ENCODE measurements at regions not wholly inside any gene's neighbourhood (a gene's known extent, or its start where the extent isn't known, plus 50 kb on each side); places are given as distances from the start of the nearest gene placed in this dataset.
"Not testable (repeated sequence)": the region's sequence is repeated elsewhere in the genome, so short reads cannot be mapped to it uniquely, and the experiment has no call there.

- DNase-seq, result no peak
Measured at GRCh38 chr13:28607187-28607955, 51.6 kb upstream of the POMP start.

DNA sequence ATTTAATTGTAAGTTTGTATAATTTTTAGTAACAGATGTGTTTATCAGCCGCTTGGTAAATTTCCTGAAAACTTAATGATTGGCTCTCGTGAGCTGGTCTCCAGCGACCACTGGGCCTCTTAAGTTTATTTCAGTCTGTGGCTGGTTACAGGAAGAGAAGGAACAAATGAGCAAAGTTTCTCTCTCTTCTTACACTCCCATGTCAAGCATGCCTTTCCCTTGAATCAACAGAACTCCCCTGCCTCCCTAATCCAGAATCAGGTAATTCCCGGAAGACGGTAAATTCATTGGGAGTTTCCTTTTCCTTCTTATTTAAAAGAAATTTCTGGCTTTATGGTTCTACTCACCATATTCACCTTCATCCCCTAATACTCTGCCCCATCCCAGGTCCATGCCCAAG is 52.5 kb upstream of the POMP start:
- DNase-seq, result no peak

DNA sequence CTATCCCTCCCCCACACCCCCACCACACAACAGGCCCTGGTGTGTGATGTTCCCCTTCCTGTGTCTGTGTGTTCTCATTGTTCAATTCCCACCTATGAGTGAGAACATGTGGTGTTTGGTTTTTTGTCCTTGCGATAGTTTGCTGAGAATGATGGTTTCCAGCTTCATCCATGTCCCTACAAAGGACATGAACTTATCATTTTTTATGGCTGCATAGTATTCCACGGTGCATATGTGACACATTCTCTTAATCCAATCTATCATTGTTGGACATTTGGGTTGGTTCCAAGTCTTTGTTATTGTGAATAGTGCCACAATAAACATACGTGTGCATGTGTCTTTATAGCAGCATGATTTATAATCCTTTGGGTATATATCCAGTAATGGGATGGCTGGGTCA is 53.8 kb upstream of the POMP start:
- not testable (repeated sequence) for DNase-seq

DNA sequence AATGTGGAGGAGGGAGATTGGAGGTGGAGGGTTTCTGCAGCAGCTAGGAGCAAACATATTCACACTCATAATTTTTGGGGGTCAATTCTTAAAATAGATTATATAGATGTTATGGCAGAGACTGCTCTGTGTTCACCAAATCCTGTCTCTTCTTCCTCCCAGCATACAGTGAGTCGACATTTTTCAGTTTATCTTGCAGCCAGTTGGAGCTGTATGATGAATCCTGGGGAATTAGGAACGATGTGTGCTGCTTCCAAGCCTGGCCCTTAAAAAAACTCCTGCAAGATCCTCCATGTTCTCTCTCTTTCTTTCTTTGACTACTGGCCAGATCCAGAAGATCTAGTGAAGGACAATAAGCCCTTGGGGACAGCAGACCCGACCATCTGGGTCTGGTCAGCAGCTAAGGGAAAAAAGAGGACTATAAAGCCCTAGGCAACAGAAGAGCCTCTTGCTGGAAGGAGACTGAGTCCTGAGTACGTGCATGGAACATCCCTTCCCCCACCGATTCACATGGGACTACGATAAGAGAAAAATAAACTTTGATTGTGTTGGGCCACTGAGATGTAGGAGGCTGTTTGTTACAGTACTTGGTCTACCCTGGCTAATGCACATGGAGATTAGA is 55.8 kb upstream of the POMP start:
- no peak for DNase-seq

- no peak for DNase-seq
Measured at GRCh38 chr13:28602580-28602979, 56.4 kb upstream of the POMP start.

- no peak for DNase-seq
Measured at GRCh38 chr13:28601581-28601980, 57.3 kb upstream of the POMP start.

DNA sequence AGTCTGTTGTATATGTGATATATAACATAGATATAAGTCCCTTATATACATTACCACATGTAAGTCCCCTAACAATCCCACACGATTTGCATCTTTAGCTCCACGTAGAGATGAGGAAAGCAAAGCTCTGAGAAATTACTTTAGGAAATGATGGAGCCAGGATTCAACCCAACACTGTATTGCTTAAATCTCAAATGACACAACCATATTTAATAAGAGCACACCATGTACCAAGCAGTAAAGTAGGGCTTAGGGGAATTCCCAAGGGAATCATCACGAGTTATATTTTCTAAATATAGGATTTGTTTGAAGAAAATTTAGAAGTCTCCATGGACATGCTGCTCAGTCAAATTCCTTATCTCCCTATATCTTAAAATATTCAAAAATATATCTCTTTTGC is 61.3 kb upstream of the POMP start:
- DNase-seq, result no peak

GRCh38 chr13:28590461-28590860 is 68.5 kb upstream of the POMP start:
- no peak for DNase-seq

DNA sequence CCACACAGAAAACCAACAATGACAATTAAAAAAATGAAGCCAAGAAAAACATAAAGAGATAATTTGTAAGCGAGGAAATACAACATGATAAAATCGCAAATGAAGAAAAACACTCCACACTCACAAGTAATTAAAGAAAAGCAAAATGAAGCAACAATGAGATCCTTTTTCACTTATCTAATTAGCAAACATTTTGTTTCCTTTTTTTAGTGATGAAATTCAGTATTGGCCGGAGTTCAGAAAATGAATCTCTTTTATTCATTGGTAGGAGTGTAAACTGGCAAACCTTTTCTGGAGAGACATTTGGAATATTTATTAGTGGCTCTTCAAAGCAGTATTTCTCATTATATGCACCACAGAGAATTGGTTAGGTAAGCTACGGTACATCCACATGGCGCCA is 70.6 kb upstream of the POMP start:
- no peak for DNase-seq

GRCh38 chr13:28587174-28587540 is 71.8 kb upstream of the POMP start:
- DNase-seq, result peak; percentile 1

DNA sequence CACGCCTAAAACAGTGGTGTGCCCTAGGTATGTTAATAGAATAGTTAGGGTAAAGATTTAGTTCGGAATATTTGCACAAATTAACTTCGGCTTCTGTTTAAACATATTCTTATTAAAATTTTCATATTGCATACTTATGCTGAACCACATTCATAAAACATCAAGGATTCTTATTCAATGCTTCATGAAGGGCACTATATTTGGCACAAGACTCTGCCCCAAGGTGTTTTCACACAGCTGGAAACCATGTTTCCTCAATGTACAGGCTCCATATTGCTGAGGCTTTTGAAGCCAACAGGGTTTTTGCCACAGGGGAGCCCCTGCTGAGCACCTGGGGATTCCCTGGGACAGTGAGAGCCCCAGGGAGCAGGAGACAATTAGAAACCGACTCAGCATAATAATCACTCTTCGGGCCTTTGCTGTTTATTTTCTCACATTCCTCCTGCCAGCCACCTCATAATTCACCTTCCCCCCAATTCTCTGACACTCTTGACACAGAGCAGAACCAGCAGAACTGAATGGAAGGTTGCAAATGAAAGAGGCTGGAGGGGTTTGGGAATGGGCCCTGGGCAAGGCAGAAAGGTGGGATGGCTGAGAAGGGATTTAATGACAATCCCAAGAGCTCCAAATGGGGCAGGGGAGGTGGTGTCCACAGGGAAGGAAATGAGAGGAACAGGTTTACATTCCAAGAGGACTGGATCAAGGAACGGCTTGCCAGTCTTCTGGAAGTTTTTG is 72.3 kb upstream of the POMP start:
- peak; percentile 56 for DNase-seq

GRCh38 chr13:28585561-28585960 is 73.4 kb upstream of the POMP start:
- DNase-seq, result no peak

GRCh38 chr13:28584873-28585381 is 74.0 kb upstream of the POMP start:
- DNase-seq, result peak; percentile 22

DNA sequence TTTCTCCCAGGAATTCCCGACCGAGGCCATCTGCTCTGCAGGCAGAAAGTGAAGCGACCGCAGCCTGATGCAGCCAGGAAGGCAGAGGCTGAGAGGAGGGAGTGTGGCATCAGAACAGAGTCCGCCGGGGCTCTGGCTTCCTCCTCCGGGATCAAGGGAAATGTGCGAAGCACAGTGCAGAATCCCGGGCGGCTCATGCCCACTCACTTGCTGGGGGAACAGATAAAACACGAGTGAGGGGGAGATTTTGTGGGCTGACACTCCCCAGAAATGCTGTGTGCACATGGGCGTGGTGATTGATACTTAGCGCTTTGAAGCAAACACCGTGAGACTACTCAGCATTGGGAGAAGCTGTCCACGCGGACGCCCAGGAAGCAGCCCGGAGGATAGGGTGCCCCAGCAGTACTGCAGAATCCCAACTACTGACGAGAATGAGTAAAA is 75.3 kb upstream of the POMP start:
- DNase-seq, result peak; percentile 55

DNA sequence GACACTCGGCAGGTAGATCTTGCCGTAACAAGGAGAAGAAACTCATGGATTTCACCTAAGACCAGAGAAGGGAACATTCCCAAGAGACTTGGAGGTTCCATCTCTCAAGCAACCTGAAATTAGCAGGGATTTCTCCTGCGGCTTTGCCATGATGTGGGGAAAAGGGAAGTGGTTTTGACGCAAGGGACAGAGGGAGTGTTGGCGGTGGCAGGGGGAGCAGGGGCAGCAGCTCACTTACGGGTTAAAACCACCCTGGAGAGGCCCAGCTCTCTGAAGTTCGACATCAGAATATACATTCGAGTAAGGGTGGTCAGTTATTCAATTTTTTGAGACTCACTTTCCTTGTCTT is 76.1 kb upstream of the POMP start:
- DNase-seq, result no peak

DNA sequence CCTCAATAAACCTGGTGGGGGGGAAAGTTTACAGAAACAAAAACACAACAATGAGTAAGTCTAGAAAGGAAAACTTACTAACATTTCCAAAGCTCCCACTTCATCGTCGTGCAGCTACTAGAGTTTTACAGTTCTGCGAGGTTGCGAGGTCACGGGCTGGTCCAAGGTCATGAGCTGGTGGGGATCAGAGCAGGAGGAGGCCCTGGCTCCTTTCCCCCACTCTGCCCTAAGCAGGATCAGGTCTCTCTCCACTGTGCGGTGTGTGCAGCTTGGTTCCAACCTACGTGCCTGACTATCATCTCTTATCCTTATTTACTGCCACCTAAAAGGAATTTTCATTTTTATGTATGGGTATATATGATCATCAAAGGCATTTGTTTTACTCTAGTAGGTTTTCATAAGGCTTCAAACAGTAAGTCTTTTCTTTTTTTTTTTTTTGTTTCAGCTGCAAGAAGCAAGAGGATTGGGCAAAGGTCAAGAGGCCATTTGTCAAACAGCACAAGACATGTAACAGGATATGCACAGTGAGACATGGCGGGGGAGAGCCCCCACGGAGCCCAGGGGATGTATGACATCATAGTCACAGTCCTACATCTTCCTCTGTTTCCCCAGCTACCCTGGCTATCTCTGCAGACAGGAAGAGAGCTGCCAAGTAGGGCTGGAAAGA is 76.6 kb upstream of the POMP start:
- DNase-seq, result peak; percentile 55

DNA sequence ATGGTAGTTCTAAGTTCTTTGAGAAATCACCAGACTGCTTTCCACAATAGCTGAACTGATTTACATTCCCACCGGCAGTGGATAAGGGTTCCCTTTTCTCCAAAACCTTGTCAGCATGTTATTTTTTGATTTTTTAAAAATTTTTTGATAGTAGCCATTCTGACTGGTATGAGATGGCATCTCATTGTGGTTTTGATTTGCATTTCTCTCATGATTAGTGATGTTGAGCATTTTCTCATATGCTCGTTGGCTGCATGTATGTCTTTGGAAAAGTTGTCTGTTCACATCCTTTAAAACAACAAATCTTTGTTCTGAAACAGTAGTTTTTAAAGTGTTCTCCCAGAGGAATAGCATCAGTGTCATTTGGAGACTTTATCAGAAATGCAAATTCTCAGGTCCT is 77.5 kb upstream of the POMP start:
- DNase-seq, result no peak

GRCh38 chr13:28579736-28580135 is 79.2 kb upstream of the POMP start:
- DNase-seq, result no peak

- DNase-seq, result peak; percentile 71
Measured at GRCh38 chr13:28579322-28579721, 79.6 kb upstream of the POMP start.

DNA sequence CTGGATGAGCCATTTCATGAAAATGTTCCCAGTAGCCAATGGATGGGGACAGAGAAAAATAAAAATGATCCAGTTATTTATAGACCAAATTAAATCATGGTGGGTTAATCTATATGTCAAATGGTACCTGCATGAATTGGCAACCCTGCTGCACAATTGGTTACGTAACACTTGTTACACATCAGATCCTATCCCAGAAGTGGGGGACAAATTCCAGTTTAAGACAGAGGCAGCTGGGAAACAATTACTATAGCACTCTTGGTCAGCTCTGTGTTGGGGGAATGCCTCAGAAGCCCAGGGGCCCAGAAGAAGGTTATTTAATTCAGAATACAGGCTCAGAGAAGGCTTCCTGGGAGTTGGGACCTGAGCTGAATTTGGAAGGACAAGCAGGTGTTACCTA is 81.1 kb upstream of the FLT1 start:
- DNase-seq, result no peak

GRCh38 chr13:28575200-28575599 is 80.3 kb upstream of the FLT1 start:
- no peak for DNase-seq

DNA sequence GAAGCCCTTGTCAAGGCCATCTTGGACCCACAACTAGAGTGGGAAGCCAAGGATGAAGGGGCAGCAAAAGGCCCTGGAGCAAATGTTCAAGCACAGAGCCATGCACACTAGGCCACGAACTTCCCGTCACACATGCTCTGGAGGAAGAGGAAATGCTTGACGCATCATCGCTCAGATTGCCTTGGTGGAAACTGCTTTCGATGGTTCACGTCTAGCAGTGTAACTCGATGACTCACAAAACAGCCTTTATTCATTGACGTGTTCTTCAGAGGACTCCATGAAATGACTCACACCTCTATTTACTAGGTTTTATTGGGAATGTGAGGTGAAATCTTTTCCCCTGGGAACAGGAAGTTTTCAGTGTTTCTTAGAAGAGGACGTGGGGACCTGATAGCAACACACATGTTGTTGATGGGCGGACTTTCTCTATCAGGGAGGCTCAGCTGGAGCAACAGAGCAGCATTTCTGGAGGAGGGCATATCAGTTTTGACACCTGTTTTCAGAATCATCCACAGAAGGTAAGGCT is 79.8 kb upstream of the FLT1 start:
- peak; percentile 91 for DNase-seq
